ENCODE measurements at regions not wholly inside any gene's neighbourhood (a gene's known extent, or its start where the extent isn't known, plus 50 kb on each side); places are given as distances from the start of the nearest gene placed in this dataset.

- TF ChIP-seq NFYA (IDR thresholded peaks at IDR 0.05; ENCODE audit: borderline replicate concordance, low read depth, low read length), result no peak
- no peak for TF ChIP-seq EP300 (IDR thresholded peaks at IDR 0.05; ENCODE audit: borderline replicate concordance in 1 of 2, control insufficient read depth in 1 of 2, low read depth in 2 of 2, low read length in 2 of 2)
- TF ChIP-seq ZNF384 (IDR thresholded peaks at IDR 0.05; ENCODE audit: borderline replicate concordance, low read depth, low read length), result no peak
- no peak for TF ChIP-seq POLR2A (IDR thresholded peaks at IDR 0.05; ENCODE audit: low read depth, low read length)
- no peak for TF ChIP-seq ASH2L (IDR thresholded peaks at IDR 0.05; ENCODE audit: borderline replicate concordance, low read depth)
- TF ChIP-seq RCOR1 (conservative IDR thresholded peaks at IDR 0.05; ENCODE audit: low read depth, low read length), result no peak
- no peak for TF ChIP-seq ZBTB40 (IDR thresholded peaks at IDR 0.05; ENCODE audit: borderline replicate concordance)
- no peak for TF ChIP-seq IKZF2 (IDR thresholded peaks at IDR 0.05)
- TF ChIP-seq POLR2AphosphoS5 (IDR thresholded peaks at IDR 0.05; ENCODE audit: low read length), result no peak
- TF ChIP-seq MAX (IDR thresholded peaks at IDR 0.05; ENCODE audit: low read depth, low read length), result no peak
- no peak for TF ChIP-seq CTCF (IDR thresholded peaks at IDR 0.05 in 2 of 3, conservative IDR thresholded peaks at IDR 0.05 in 1 of 3; ENCODE audit: control insufficient read depth in 2 of 3, extremely low read depth in 1 of 3, insufficient read depth in 1 of 3, low read depth in 3 of 3, low read length in 3 of 3)
Observed at GRCh38 chr5:117748336-117748735, 1173.7 kb upstream of the SEMA6A start.

All from GM12878 (cell line).